H9 (cell line): ENCODE measurements at regions not wholly inside any gene's neighbourhood (a gene's known extent, or its start where the extent isn't known, plus 50 kb on each side); places are given as distances from the start of the nearest gene placed in this dataset.

Source experiments
- DNase-seq: peaks from one replicate; pipeline ENCODE4 v3.0.0-alpha.2; 2017
- H2AFZ ChIP-seq: one replicate; pipeline ENCODE4 v1.6.1; 2013; ENCODE audit warnings: mild to moderate bottlenecking, low read length, control low read depth, moderate library complexity
- H2AK5ac ChIP-seq: 2 replicates; pipeline ENCODE4 v1.6.1; 2013; ENCODE audit warnings: low read length, control low read depth, mixed read lengths; ENCODE audit not compliant: insufficient read length
- H2BK120ac ChIP-seq: one replicate; pipeline ENCODE4 v1.6.1; 2013; ENCODE audit warnings: low read depth, mild to moderate bottlenecking, low read length, control low read depth, inconsistent platforms; ENCODE audit not compliant: poor library complexity, severe bottlenecking
- H2BK12ac ChIP-seq: 2 replicates; pipeline ENCODE4 v1.6.1; 2013; ENCODE audit warnings: low read length, control low read depth, mixed read lengths, low read depth; ENCODE audit not compliant: insufficient read length
- H2BK15ac ChIP-seq: 2 replicates; pipeline ENCODE4 v1.6.1; 2013; ENCODE audit warnings: low read depth, low read length, control low read depth
- H2BK20ac ChIP-seq: one replicate; pipeline ENCODE4 v1.6.1; 2013; ENCODE audit warnings: low read depth, mild to moderate bottlenecking, low read length, control low read depth, inconsistent platforms; ENCODE audit not compliant: poor library complexity, severe bottlenecking
- H2BK5ac ChIP-seq: 2 replicates; pipeline ENCODE4 v1.6.1; 2013; ENCODE audit warnings: low read length, control low read depth, mixed read lengths; ENCODE audit not compliant: insufficient read length
- H3K14ac ChIP-seq: 2 replicates; pipeline ENCODE4 v1.6.1; 2013; ENCODE audit warnings: low read length, control low read depth; ENCODE audit not compliant: insufficient read depth
- H3K18ac ChIP-seq: 2 replicates; pipeline ENCODE4 v1.6.1; 2013; ENCODE audit warnings: low read depth, mild to moderate bottlenecking, mixed read lengths, low read length, control low read depth; ENCODE audit not compliant: insufficient read length
- H3K23ac ChIP-seq: 2 replicates; pipeline ENCODE4 v1.6.1; 2013; ENCODE audit warnings: low read length, control low read depth, mixed read lengths, low read depth; ENCODE audit not compliant: insufficient read length
- H3K23me2 ChIP-seq: 2 replicates; pipeline ENCODE4 v1.6.1; 2013; ENCODE audit warnings: low read depth, mild to moderate bottlenecking, mixed read lengths, low read length, control low read depth; ENCODE audit not compliant: insufficient read length, poor library complexity, severe bottlenecking
- H3K27ac ChIP-seq: 2 replicates; pipeline ENCODE4 v1.5.1; 2013; ENCODE audit warnings: low read length, control low read depth, mixed read lengths, low read depth; ENCODE audit not compliant: insufficient read length
- H3K27me3 ChIP-seq: 2 replicates; pipeline ENCODE4 v1.6.1; 2013; ENCODE audit warnings: low read length, control low read depth, inconsistent platforms; ENCODE audit not compliant: insufficient read depth
- H3K4ac ChIP-seq: 2 replicates; pipeline ENCODE4 v1.6.1; 2013; ENCODE audit warnings: low read depth, mild to moderate bottlenecking, control low read depth, inconsistent platforms, low read length, moderate library complexity
- H3K4me1 ChIP-seq: 2 replicates; pipeline ENCODE4 v1.6.1; 2013; ENCODE audit warnings: low read length, control low read depth, inconsistent platforms; ENCODE audit not compliant: insufficient read depth
- H3K4me2 ChIP-seq: 2 replicates; pipeline ENCODE4 v1.6.1; 2013; ENCODE audit warnings: low read length, control low read depth, mixed read lengths; ENCODE audit not compliant: insufficient read length, insufficient read depth
- H3K56ac ChIP-seq: 2 replicates; pipeline ENCODE4 v1.6.1; 2013; ENCODE audit warnings: low read depth, mild to moderate bottlenecking, mixed read lengths, low read length, control low read depth; ENCODE audit not compliant: insufficient read length
- H3K79me1 ChIP-seq: 2 replicates; pipeline ENCODE4 v1.6.1; 2013; ENCODE audit warnings: low read depth, mild to moderate bottlenecking, moderate library complexity, low read length, control low read depth, inconsistent platforms; ENCODE audit not compliant: insufficient read depth, poor library complexity, severe bottlenecking
- H3K79me2 ChIP-seq: 2 replicates; pipeline ENCODE4 v1.6.1; 2013; ENCODE audit warnings: low read length, control low read depth, inconsistent platforms; ENCODE audit not compliant: insufficient read depth
- H3K9ac ChIP-seq: 2 replicates; pipeline ENCODE4 v1.6.1; 2013; ENCODE audit warnings: low read length, control low read depth, mixed read lengths; ENCODE audit not compliant: insufficient read length; ENCODE audit errors: extremely low read depth
- H3K9me3 ChIP-seq: one replicate; pipeline ENCODE4 v1.6.1; 2013; ENCODE audit warnings: low read depth, low read length, inconsistent platforms; ENCODE audit not compliant: control insufficient read depth
- H3T11ph ChIP-seq: one replicate; pipeline ENCODE4 v1.6.1; 2013; ENCODE audit warnings: mild to moderate bottlenecking, low read length, control low read depth, inconsistent platforms
- H4K20me1 ChIP-seq: one replicate; pipeline ENCODE4 v1.6.1; 2013; ENCODE audit not compliant: control insufficient read depth, insufficient read length, insufficient read depth
- H4K5ac ChIP-seq: 2 replicates; pipeline ENCODE4 v1.6.1; 2013; ENCODE audit warnings: low read depth, mild to moderate bottlenecking, mixed read lengths, low read length, control low read depth; ENCODE audit not compliant: insufficient read length
- H4K8ac ChIP-seq: replicated peaks from 2 replicates; pipeline ENCODE4 v1.6.1; 2013; ENCODE audit warnings: low read length, control low read depth, mixed read lengths, low read depth; ENCODE audit not compliant: insufficient read length
- H4K91ac ChIP-seq: 2 replicates; pipeline ENCODE4 v1.6.1; 2013; ENCODE audit warnings: low read depth, mild to moderate bottlenecking, moderate library complexity, mixed read lengths, low read length, control low read depth; ENCODE audit not compliant: insufficient read length
- H3K27ac Mint-ChIP-seq, 3 experiments: 2 replicates in 2 of 3; 3 replicates in 1 of 3; pipeline ENCODE4 v1.8.0; 2020 to 2021; ENCODE audit warnings: mixed read lengths in 3 of 3, mild to moderate bottlenecking in 1 of 3, moderate library complexity in 1 of 3
- H3K27me3 Mint-ChIP-seq: 2 replicates; pipeline ENCODE4 v1.8.0; 2021; ENCODE audit warnings: low read depth, mild to moderate bottlenecking, moderate library complexity, mixed read lengths
- H3K36me3 Mint-ChIP-seq, 3 experiments: 2 replicates in 2 of 3; 3 replicates in 1 of 3; pipeline ENCODE4 v1.8.0; 2020 to 2021; ENCODE audit warnings: low read depth in 3 of 3, mixed read lengths in 3 of 3; ENCODE audit not compliant: insufficient read depth in 1 of 3
- H3K4me1 Mint-ChIP-seq, 2 experiments: 2 replicates each; pipeline ENCODE4 v1.8.0; 2020; ENCODE audit warnings: mixed read lengths in 2 of 2
- H3K4me3 Mint-ChIP-seq, 2 experiments: 2 replicates in 1 of 2; 3 replicates in 1 of 2; pipeline ENCODE4 v1.8.0; 2020 to 2021; ENCODE audit warnings: mild to moderate bottlenecking in 2 of 2, mixed read lengths in 2 of 2, moderate library complexity in 1 of 2
- H3K9me3 Mint-ChIP-seq, 2 experiments: 2 replicates in 1 of 2; 3 replicates in 1 of 2; pipeline ENCODE4 v1.8.0; 2020; ENCODE audit warnings: mild to moderate bottlenecking in 2 of 2, mixed read lengths in 2 of 2, moderate library complexity in 1 of 2
- CTCF ChIP-seq: fragments of 200-600 bp; sonication (generic); conservative IDR thresholded peaks from 3 replicates; pipeline ENCODE4 v1.8.0; 2021; ENCODE audit warnings: antibody characterized with exemption, mild to moderate bottlenecking
- WGBS: extraction: QIAGEN DNeasy Blood & Tissue Kit; methylation state at CpG from one replicate; pipeline ENCODE4 v1.1.7; 2013; ENCODE audit warnings: missing lambda C conversion rate, low lambda C conversion rate, mixed read lengths; ENCODE audit not compliant: insufficient read length; ENCODE audit errors: extremely low coverage; 5-methylcytosine and 5-hydroxymethylcytosine counted together

GRCh38 chr4:11139871-11140270 is 288.8 kb downstream of the HS3ST1 start:
- Histone ChIP-seq H2AFZ (no peak overlapping the region), H3K27ac (no peak overlapping the region), H4K5ac (no peak overlapping the region), H3K4me2 (no peak overlapping the region), H3K4me1 (no peaks in the 10 kb centered on the region), H3K14ac (no peak overlapping the region), H3K56ac (no peak overlapping the region), H3K23ac (no peak overlapping the region), H3K9me3 (no peaks in the 10 kb centered on the region), H2AK5ac (no peak overlapping the region), H4K8ac (no peak overlapping the region), H2BK5ac (no peak overlapping the region), H4K20me1 (no peaks in the 10 kb centered on the region), H3K23me2 (no peaks in the 10 kb centered on the region), H2BK20ac (no peak overlapping the region), H3K4ac (no peak overlapping the region), H3K27me3 (no peaks in the 10 kb centered on the region), H2BK120ac (no peak overlapping the region), H4K91ac (no peak overlapping the region), H3K18ac (no peak overlapping the region), H3K79me2 (no peaks in the 10 kb centered on the region), H2BK12ac (no peak overlapping the region), H3T11ph (no peak overlapping the region), H3K9ac (no peak overlapping the region), H3K79me1 (no peaks in the 10 kb centered on the region), H2BK15ac (no peak overlapping the region)
- no peak for TF ChIP-seq CTCF
- no peaks in the 10 kb centered on the region for H3K27me3 Mint-ChIP-seq
- no peak overlapping the region for H3K4me3 Mint-ChIP-seq
- H3K4me1 Mint-ChIP-seq, result no peaks in the 10 kb centered on the region; a peak in 1 of 4 replicates
- DNase-seq, result no peak
- H3K27ac Mint-ChIP-seq, result no peak overlapping the region
- H3K36me3 Mint-ChIP-seq, result no peaks in the 10 kb centered on the region; a peak in 1 of 7 replicates
- no CpG with 5 or more reads among the region's 1 CpG for WGBS
- H3K9me3 Mint-ChIP-seq, result no peaks in the 10 kb centered on the region
